ENCODE measurements at regions not wholly inside any gene's neighbourhood (a gene's known extent, or its start where the extent isn't known, plus 50 kb on each side); places are given as distances from the start of the nearest gene placed in this dataset.

DNA sequence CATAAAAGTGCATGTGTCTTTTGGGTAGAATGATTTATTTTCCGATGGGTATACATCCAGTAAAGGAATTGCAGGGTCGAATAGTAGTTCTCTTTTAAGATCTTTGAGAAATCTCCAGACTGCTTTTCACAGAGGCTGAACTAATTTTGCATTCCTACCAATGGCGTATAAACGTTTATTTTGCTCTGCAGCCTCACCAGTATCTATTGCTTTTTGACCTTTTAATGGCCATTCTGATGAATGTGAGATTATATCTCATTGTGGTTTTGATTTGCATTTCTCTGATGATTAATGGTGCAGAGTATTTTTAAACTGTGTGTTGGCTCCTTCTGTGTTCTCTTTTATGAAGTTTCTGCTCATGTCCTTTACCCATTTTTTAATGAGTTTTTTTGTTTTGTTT is 1020.1 kb downstream of the NXPH1 start:
- CTCF ChIA-PET, result no interaction called here
- TF ChIP-seq ZNF302 (tag by site-specific recombination; IDR thresholded peaks at IDR 0.05; ENCODE audit: low read depth) (no peak), ZNF596 (tag by site-specific recombination; IDR thresholded peaks at IDR 0.05) (no peak), MZF1 (tag by site-specific recombination; IDR thresholded peaks at IDR 0.05; ENCODE audit: borderline replicate concordance) (no peak), KLF17 (tag by site-specific recombination; IDR thresholded peaks at IDR 0.05) (no peak), ZNF433 (tag by site-specific recombination; IDR thresholded peaks at IDR 0.05; ENCODE audit: low read depth) (no peak), TRIM28 (IDR thresholded peaks at IDR 0.05; ENCODE audit: borderline replicate concordance, low read length) (no peak), ZNF10 (tag by site-specific recombination; IDR thresholded peaks at IDR 0.05) (no peak), ZSCAN23 (tag by site-specific recombination; IDR thresholded peaks at IDR 0.05) (no peak), ZNF324 (tag by site-specific recombination; IDR thresholded peaks at IDR 0.05) (no peak), HOXA7 (CRISPR knock-in tag; IDR thresholded peaks at IDR 0.05; ENCODE audit: borderline replicate concordance) (no peak), ZNF157 (tag by site-specific recombination; IDR thresholded peaks at IDR 0.05) (no peak), KLF8 (tag by site-specific recombination; IDR thresholded peaks at IDR 0.05) (no peak), ZNF37A (tag by site-specific recombination; IDR thresholded peaks at IDR 0.05) (no peak), ZNF544 (tag by site-specific recombination; IDR thresholded peaks at IDR 0.05) (no peak), BCL11B (tag by site-specific recombination; IDR thresholded peaks at IDR 0.05; ENCODE audit: low read depth) (no peak), ZNF558 (tag by site-specific recombination; IDR thresholded peaks at IDR 0.05) (no peak), ZBTB10 (tag by site-specific recombination; IDR thresholded peaks at IDR 0.05) (no peak), ZNF133 (tag by site-specific recombination; IDR thresholded peaks at IDR 0.05) (no peak)
- H3K36me3 ChIP-seq (ENCODE audit: control insufficient read depth in 2 of 2, insufficient read depth in 1 of 2, low read length in 2 of 2), result no peaks in the 10 kb centered on the region
- no peak overlapping the region for H3K27ac ChIP-seq (ENCODE audit: extremely low read depth, low read depth, low read length)
- POLR2A ChIA-PET, result no interaction called here
- no peak overlapping the region for H3K4me3 ChIP-seq (ENCODE audit: low read depth, low read length)
- no peaks in the 10 kb centered on the region for H3K9me3 ChIP-seq (ENCODE audit: control insufficient read depth, insufficient read depth, low read depth, low read length)
- H3K4me1 ChIP-seq (ENCODE audit: control insufficient read depth, insufficient read depth, low read length), result no peaks in the 10 kb centered on the region

DNA sequence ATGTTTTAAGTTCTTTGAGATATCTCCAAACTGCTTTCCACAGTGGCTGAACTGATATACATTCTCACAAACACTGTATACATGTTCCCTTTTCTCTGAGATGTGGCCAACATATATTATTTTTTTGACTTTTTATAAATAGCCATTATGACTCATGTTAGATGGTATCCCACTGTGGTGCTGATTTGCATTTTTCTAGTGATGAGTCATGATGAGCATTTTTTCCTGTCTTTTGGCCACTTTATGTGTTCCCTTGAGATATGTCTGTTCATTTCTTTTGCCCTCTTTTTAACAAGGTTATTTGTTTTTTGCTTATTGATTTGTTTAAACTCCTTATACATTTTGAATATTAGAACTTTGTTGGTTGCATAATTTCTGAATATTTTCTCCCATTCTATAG is 1055.1 kb downstream of the NXPH1 start:
- ChIA-PET POLR2A (no interaction called here), CTCF (interaction anchor here (0.7 kb wide), 1 partner anchor 219 kb away, joined by 3 read pairs; no protein-coding TSS in a partner anchor)
- Histone ChIP-seq H3K4me1 (ENCODE audit: control insufficient read depth, insufficient read depth, low read length) (no peaks in the 10 kb centered on the region), H3K27ac (ENCODE audit: extremely low read depth, low read depth, low read length) (no peak overlapping the region), H3K4me3 (ENCODE audit: low read depth, low read length) (no peak overlapping the region), H3K36me3 (ENCODE audit: control insufficient read depth in 2 of 2, insufficient read depth in 1 of 2, low read length in 2 of 2) (no peaks in the 10 kb centered on the region), H3K9me3 (ENCODE audit: control insufficient read depth, insufficient read depth, low read depth, low read length) (no peaks in the 10 kb centered on the region)
- TF ChIP-seq ZNF146 (tag by site-specific recombination; IDR thresholded peaks at IDR 0.05) (no peak), ZFP37 (tag by site-specific recombination; IDR thresholded peaks at IDR 0.05) (no peak), ATF2 (tag by site-specific recombination; IDR thresholded peaks at IDR 0.05; ENCODE audit: low read depth) (no peak), ZNF561 (tag by site-specific recombination; IDR thresholded peaks at IDR 0.05; ENCODE audit: borderline replicate concordance) (no peak), ZNF2 (tag by site-specific recombination; IDR thresholded peaks at IDR 0.05) (no peak), ZNF133 (tag by site-specific recombination; IDR thresholded peaks at IDR 0.05) (no peak), ZNF404 (tag by site-specific recombination; IDR thresholded peaks at IDR 0.05) (no peak), ZXDB (tag by site-specific recombination; IDR thresholded peaks at IDR 0.05) (no peak)
- TF ChIP-seq, protein P1, sequence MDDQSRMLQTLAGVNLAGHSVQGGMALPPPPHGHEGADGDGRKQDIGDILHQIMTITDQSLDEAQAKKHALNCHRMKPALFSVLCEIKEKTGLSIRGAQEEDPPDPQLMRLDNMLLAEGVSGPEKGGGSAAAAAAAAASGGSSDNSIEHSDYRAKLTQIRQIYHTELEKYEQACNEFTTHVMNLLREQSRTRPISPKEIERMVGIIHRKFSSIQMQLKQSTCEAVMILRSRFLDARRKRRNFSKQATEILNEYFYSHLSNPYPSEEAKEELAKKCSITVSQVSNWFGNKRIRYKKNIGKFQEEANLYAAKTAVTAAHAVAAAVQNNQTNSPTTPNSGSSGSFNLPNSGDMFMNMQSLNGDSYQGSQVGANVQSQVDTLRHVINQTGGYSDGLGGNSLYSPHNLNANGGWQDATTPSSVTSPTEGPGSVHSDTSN (CRISPR knock-in tag; IDR thresholded peaks at IDR 0.05), result no peak

Data from HEK293 (cell line).